ENCODE measurements at regions not wholly inside any gene's neighbourhood (a gene's known extent, or its start where the extent isn't known, plus 50 kb on each side); places are given as distances from the start of the nearest gene placed in this dataset.
"Not testable (repeated sequence)": the region's sequence is repeated elsewhere in the genome, so short reads cannot be mapped to it uniquely, and the experiment has no call there.

DNA sequence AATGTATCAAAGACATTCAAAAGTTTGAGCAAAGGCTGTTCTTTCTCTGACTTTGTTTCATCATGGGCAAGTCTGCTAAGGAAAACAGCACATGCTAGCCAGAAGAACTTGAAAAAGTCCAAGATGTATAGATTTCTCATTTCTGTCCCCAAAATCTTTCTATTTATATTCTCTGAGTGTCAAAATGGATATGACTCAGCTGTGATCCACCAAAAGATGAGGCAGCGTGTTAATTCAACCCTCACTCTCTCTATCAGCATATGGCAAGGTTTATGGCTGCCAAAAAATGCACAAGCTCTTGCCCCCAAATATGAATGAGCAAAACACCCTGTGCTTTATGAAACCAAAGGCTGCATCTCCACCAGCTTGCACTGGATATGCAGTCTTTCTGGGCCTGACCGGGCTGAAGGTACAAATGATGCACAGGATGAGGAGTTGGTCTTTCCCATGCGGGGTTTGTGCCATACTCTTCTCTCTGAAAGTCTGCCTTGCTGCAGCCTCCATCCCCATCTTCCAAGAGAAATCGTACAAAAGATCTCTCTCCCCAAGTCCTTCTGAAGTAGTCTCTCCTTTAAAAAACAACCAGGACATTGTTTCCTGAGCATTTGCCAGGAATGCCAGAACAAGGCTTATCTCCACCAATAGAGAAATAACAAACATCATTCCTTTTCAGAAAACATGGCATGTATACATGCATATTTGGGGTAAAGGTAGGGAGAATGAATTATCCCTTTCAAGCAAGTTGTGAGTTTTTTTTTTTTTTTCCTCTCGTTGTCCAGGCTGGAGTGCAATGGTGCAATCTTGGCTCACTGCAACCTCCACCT, 203.4 kb downstream of the TMX1 start:
- no peak for FAIRE-seq
- DNase-seq (ENCODE audit: low spot score), result peak; percentile 11

DNA sequence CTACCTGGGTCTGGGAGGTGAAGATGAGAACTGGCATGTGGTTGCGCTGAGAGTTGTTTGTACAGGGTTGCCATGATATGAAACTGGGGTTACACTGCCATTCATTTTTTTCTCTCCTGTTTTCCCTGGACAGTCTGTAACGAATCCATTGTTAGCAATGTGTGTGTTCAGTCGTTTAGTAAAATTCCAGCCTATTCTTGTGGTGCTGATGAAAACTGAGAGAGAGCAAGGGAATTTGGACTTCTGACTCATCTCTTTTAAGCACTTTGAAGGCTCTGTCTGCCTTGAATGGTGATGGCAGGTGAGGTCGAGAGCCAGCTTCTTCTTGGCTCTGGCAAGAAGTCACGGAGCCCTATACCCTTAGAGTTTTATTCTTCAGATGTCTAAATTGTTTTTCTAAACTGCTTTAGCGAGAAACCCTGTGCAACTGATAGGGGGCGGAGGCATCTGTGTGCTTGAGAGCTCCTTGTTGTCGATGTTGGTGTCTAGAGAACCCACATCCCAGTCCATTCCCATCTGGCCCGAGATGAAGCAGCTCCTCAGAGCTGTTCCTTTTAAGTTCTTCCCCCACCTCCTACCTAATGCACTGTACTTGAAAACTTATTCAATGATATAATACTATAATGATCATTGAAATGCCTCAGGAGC, 204.4 kb downstream of the TMX1 start:
- FAIRE-seq, result no peak
- DNase-seq (ENCODE audit: low spot score), result no peak

DNA sequence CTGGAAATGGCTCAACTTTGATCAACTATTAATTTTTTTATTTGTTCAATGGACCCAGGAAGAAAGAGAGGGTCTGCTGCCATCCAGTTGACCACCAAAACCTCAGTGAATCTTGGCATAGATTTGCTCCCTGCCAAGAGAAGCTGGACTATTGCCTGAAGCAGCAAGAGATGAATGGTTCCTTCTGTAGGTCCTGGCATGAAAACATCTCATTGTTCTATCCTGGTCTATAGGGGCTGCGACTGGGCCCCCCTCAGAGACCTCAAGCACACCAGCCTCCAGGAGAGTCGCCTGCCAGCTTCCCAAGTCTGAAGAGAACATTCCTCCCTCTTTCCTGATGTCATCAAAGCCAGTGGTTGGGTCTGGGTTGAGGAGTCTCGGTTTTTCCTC, 204.9 kb downstream of the TMX1 start:
- DNase-seq (ENCODE audit: low spot score) (no peak), FAIRE-seq (no peak)

DNA sequence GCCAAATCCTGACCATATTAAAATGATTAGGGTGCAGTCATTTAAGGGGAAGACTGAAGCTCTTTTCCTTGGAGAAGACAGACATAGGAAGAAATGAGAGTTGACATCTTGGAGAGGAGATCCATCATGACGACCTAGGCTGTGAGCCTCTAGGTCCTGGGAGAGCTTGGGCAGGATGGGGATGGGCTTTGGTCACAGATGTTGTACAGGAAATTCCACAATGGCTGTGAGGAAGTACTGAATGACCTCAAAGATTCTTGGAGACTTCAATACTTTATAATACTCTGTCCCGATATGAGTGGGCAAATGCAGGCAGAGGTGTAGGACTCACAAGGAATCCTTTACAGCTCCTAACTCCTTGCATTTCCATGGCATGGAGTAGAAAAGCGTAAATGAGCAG, 204.9 kb upstream of the FRMD6 start:
- no peak for FAIRE-seq
- no peak for DNase-seq (ENCODE audit: low spot score)

DNA sequence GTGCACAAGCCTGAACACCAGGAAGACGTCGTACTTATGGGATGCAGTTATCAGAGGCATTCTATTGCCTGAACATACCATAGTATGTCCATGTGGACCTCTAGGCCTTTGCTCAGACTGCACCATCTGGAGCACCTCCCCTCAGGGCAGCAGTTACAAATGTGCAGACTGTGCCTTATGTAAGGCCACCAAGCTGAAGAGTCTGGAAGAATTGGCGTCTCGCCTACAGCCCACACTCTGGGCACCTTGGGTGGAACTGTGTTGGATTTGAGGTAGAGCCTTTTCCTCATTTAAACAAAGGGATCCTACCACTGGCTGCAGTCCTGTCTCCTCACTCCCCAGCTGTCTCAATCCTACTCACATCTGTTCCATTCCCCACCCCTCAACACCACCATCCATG, 204.3 kb upstream of the FRMD6 start:
- FAIRE-seq (no peak), DNase-seq (ENCODE audit: low spot score) (no peak)

DNA sequence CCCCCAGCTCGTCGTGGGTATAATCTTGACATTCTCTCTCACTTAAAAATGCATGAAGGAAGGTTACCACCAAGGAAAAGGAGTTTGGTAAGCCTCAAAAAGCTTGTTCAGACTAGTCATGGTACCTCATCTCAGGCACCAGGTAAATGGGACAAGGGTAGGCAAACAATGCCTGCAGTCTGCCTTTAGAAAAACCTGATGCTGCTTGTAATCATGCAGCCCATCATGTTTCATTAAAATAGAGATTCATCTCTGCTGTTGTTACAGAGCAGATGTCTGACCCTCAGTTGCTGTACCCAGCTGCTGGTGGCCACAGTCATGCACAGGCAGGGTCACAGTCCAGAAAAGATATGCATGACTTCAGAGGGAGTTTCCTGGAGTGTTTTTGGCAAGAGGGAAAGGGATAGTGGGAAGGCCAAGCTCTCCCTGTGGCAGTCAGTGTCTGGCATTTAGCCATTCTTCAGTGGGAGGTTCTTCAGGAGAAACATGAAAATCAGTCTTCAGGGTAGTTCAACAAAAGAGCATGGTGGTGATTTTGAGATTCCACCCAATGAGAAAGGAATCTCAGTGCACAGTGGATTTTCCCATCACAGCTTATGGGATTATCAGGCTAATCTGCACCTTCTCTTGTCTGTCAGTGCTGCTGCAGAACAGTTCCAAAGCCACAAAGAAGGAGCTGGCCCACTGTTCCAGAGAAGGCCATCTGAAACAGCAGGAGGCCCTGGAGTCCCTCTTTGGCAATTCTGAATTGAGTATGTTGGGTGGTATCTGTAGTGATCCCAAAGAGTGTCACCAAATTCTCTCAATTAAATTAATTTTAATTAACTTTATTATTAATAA, 202.7 kb upstream of the FRMD6 start:
- DNase-seq (ENCODE audit: low spot score) (peak; percentile 77), FAIRE-seq (peak; percentile 69)

DNA sequence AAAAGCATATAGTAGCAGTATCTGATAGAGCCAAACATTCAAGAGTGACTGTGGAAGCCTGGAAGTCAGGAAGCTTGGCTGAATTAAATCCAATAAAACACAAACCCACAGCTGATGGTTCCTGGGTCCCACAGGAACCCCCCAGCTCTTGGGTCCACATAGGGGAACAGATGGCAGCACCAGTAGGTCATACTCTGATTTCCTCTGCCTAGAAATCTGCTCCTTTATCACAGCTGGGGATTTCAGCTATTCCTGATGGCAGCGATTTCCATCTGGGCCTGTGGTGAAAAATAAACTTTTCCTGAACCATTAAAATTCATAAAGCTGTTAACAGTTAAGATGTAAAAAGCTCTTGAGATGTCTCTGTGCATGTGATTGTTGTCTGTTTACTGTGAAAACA, 202.0 kb upstream of the FRMD6 start:
- DNase-seq (ENCODE audit: low spot score), result no peak

DNA sequence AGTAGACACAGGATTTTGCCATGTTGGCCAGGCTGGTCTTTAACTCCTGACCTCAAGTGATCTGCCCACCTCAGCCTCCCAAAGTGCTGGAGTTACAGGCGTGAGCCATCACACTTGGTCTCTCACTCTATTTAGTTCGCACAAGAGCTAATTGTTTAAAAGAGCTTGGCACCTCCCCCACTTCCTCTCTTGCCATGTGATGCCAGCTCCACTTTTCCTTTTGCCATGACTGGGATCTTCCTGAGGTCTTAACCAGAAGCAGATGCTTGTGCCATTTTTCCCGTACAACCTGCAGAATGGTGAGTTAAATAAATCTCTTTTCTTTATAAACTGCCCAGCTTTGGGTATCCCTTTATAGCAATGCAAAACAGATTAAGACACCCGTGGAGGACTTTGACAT, 200.1 kb upstream of the FRMD6 start:
- FAIRE-seq (no peak), DNase-seq (ENCODE audit: low spot score) (no peak)

More for the DNA sequence above, 202.0 kb upstream of the FRMD6 start:
- no peak for FAIRE-seq

DNA sequence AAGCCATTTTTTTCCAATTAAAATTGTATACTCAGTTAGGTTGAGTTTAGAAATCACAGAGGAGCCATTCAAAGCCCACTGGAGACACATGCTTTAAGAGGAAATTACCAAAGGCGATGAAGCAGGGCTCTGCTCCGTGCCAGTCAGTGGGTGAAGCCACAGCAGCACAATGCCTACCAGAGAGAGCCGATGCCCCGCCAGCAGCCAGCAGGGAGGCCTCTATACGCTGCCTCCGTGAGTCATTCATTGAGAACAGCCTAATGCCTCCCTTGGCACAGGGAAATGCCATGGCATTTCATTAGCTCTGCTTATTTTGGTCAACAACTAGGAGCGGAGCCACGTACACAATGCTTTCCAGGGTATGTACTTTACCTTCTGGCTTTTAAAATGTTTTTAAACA, 197.8 kb upstream of the FRMD6 start:
- DNase-seq (ENCODE audit: low spot score) (peak; percentile 56), FAIRE-seq (peak; percentile 42)

DNA sequence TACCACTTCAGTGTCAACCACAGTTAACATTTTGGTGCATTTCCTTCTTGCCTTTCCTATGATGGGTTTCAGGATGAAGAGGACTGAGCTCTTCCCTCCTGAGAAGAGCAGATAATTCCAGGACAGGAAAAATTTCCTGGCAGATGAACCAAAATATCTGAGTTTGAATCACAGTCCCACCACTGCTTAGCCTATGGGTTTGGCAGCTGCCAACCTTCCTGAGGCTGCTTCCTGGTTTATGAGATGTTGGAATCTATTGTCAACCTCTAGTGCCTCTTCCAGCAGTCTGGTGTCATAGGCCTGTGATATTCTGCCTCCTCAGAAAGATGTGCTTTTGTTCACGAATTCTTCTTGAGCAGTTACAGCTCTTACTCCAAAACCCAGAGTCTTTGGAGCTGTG, 197.4 kb upstream of the FRMD6 start:
- no peak for FAIRE-seq
- no peak for DNase-seq (ENCODE audit: low spot score)

DNA sequence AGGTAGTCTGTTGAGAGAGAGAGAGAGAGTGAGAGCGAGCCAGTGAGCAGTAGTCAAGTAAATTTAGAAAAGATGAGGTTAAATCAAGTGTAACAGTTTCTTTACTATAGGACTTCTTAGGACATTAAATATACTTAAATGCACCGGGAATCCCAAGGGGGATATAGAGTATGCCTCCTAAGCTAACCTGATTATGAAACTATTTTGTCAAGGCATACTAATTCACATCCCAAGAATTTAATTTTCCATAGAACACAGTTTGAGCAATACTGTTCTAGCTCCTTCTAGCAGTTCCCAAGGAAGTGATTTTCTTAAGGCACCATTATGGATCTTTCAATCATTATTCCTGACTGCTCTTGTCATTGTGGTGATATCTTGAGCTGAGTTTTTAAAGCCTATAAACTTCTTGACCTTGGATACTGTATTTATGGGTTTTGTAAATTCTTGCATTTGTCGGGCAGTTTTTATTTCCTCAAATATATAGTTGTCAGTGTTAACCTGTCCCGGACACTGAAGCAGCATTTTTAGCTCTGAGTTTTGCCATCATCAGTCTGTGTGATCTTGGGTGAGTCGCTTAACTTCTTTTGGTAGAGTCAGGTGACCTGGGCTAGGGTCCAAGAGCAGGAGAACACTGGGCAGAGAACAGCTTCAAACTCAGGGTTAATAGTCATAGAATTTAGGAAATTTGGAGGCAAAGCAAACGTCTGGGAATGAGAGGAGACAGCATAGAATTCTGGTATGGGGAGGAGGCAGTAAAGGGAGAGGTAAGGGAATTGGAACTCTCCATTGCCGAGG, 196.5 kb upstream of the FRMD6 start:
- FAIRE-seq (no peak), DNase-seq (ENCODE audit: low spot score) (no peak)

DNA sequence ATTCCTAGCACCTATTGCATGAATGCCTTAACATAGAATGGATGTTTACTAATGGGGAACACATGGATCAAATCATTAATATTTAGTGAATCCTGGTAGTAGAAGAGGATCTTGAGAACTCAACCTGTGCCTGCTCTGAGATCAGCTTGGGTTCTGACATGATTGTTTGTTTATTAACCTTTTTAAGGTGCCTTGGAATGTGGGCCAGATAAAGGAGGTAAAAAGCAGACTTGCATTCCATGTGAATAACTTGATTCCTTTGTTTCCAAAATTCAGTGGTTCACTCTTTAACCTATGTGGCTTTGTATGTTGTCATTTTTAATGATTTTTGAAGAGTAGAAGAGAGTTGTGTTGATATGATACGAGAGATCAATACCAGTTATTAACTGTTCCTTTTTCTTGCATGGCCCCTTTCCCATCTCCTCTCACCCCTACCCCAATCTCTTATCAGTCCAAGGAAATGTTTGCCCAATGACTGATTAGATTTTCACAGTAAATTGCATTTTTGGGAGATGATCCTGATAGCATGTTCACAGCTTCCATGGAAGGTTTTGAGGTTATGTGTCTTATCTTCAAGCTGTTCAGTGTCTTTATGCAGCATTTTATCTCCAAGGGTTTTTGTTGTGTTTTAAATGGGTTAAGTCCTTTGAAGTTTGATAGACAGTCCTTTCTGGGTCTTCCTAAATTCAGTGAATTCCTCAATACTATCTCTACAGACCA, 193.7 kb upstream of the FRMD6 start:
- DNase-seq (ENCODE audit: low spot score), result no peak
- FAIRE-seq, result no peak

DNA sequence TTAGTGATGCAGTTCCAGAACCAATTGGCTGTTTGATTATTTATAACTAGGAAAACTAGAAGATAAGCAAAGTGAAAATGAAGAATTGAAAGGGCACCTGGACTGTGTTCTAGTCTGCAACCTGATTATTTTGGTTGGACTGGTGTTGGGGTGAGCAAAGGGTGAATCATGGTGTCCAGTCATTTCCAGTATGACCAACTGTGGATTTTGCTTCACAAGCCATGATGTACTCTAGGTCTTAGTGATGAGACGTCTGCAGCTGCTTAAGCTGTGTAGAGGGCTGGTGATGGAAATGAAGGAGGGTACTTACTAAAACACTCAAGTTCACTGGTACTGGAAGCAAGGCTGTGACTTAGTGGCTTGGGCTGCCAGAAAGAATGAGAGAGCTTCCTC, 193.2 kb upstream of the FRMD6 start:
- peak; percentile 27 for FAIRE-seq
- peak; percentile 65 for DNase-seq (ENCODE audit: low spot score)

DNA sequence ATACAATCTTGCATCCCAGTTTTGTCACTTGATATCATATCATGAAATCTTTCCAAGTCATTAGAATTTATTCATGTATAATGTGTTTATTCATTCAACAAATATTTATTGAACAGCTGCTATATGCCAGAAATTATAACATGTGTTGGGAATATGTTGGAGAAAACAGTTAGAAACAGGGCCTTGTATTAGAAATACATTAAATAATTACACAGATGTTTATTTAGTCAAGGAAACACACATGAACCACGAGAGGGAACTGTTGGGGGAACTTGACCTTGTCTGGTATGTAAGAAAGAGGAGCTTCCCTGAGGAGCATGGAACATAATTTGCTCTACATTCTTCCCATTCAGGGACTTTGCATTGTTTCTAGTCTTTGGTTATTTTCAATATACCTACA, 191.7 kb upstream of the FRMD6 start:
- FAIRE-seq (no peak), DNase-seq (ENCODE audit: low spot score) (no peak)

DNA sequence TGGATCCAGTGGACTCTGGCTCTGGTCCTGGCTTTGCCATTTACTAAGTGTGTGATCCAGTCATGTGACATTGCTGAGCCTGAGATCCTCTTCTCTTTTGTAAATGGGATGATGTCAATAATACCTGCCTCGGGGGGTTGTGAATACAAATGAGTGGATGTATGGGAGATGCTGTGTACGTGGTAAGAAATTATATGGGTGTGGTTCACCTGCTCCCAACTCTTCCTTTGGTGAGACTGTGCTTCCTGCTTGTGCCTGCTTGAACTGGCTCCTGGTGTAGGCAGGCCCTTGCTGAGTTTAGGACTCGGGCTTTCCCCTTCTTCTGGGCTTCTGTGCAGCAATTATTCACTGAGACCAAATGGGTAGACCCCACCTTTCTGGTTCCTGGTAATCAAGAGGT, 189.5 kb upstream of the FRMD6 start:
- DNase-seq (ENCODE audit: low spot score), result no peak
- no peak for FAIRE-seq

DNA sequence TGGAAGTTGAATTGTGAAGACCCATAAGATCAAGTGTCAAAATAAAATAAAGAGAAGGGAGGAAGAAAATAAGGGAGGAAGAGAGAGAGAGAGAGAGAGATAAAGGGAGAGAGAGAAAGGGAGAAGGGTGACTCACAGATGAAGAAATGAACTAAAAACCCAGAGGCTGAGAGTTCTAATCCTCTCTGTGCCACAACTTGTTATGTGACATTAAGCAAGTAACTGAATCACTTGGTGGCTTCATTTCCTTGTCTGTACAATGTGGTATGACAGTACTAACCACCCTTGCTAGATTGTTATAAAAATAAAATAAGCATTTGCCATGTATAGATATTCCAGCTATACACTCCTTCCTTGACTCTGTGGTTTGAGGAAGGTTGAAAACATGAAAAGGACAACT, 189.0 kb upstream of the FRMD6 start:
- no peak for FAIRE-seq
- DNase-seq (ENCODE audit: low spot score), result no peak

DNA sequence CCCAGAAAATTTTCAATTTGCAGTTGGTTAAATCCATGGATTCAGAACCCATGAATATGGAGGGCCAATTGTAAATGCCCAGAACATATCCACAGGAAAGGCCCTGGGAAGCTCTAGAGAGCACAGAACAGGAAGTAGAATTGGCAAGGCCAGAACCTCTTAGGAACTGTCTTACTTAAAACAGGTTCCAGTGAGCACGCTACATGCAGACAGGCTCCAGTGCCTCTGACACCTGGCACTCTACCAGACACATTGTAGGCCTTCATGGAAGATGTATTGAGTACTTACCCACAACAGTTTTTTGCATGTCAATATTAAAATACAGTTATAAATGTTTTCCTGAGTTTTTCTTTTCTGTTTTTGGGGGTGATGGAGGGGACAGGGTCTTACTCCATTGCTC, 188.2 kb upstream of the FRMD6 start:
- DNase-seq (ENCODE audit: low spot score), result no peak
- no peak for FAIRE-seq

DNA sequence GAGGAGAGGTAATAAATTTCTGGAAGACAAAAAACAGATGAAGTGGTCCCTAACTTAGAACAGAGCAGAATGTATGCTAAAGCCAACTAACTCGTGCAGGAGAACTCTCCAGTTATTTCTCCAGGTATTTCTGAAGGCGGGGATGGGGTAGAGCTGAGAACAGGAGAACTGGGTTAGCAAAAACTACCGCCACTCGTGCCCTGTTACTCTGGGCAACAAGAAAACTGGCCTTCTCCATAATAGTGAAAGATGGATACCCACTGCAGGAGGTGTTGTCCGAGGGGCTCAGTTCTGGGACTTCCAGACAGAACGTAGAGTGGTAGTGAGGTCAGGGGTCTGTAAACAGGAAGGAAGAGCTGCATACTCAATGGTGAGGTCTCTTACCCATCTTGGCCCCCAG, 187.3 kb upstream of the FRMD6 start:
- DNase-seq (ENCODE audit: low spot score) (no peak), FAIRE-seq (no peak)

DNA sequence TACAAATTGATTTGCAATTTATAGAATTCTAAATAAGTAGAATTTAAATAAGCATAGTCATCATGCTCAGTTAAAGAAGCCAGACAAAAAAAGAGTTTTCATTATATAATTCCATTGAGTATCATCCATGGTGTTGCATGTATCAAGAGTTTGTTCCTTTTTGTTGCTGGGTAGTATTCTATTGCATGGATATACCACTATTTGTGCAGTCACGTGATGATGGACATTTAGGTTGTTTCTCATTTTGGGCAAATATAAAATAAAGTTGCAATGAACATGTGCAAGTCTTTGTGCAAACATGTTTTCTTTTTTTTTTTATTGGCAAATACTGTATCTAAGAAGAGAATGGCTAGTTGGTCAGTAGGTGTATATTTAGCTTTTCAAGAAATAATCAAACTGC, 186.2 kb upstream of the FRMD6 start:
- no peak for FAIRE-seq
- no peak for DNase-seq (ENCODE audit: low spot score)

DNA sequence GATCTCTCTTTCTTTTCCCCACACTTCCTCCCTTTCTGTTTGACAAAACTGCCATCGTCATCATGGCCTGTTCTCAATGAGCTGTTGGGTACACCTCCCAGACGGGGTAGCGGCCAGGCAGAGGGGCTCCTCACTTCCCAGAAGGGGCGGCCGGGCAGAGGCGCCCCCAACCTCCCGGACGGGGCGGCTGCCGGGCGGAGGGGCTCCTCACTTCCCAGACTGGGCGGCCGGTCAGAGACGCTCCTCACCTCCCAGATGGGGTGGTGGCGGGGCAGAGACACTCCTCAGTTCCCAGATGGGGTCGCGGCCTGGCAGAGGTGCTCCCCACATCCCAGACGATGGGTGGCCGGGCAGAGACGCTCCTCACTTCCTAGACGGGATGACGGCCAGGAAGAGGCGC, 184.3 kb upstream of the FRMD6 start:
- FAIRE-seq; DNase-seq (ENCODE audit: low spot score): not testable (repeated sequence)

DNA sequence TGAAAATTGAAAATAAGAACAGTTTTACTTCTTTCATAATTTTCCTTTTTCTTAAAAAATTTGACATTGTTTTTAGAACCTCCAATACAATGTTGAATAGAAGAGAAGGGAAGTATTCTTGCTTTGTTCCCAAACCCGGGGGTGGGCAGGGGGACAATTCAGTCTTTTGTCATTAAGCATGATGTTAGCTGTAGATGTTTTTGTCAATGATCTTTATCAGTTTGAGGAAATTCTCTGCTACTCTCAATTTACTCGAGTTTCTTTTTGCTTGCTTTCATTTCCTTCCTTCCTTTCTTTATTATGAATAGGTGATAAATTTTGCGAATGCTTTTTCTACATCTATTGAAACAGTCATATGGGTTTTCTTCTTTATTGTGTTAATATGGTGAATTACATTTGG, 183.2 kb upstream of the FRMD6 start:
- DNase-seq (ENCODE audit: low spot score), result no peak
- no peak for FAIRE-seq
